HG02870 (cell line): ENCODE measurements at regions not wholly inside any gene's neighbourhood (a gene's known extent, or its start where the extent isn't known, plus 50 kb on each side); places are given as distances from the start of the nearest gene placed in this dataset.
"Not testable (repeated sequence)": the region's sequence is repeated elsewhere in the genome, so short reads cannot be mapped to it uniquely, and the experiment has no call there.

Experiments used
- ATAC-seq: cut with Tn5 transposase; IDR thresholded peaks from one replicate; pipeline ENCODE4 v1.9.1; 2021; ENCODE audit warnings: mild to moderate bottlenecking, moderate library complexity; ENCODE audit not compliant: unreplicated experiment

GRCh38 chr5:123294544-123294943 is 128.7 kb downstream of the CEP120 start:
- ATAC-seq: peak; percentile 77

GRCh38 chr5:123289210-123289609 is 134.0 kb downstream of the CEP120 start:
- no peak for ATAC-seq

- no peak for ATAC-seq
Measured at GRCh38 chr5:123287881-123288280, 135.3 kb downstream of the CEP120 start.

DNA sequence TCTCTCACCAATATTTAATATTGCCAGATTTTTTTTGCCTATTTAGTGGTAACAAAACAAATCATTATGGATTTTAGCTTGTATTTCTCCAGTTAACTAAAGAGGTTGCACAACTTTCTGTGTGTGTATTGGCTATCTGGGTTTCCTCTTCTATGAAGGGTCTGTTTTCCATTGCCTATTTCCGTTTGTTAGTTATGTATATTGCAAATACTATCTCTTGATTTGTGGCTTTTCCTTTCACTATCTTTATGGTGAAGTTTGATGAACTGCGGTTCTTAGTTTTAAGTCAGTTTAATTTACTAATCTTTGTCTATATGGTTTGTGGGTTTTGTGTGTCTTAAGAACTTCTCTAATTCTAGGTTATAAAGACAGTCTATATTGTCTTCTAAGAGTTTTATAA is 136.3 kb downstream of the CEP120 start:
- no peak for ATAC-seq

GRCh38 chr5:123285122-123286023 is 137.8 kb downstream of the CEP120 start:
- ATAC-seq: no peak

GRCh38 chr5:123283499-123283898 is 139.7 kb downstream of the CEP120 start:
- ATAC-seq: no peak

DNA sequence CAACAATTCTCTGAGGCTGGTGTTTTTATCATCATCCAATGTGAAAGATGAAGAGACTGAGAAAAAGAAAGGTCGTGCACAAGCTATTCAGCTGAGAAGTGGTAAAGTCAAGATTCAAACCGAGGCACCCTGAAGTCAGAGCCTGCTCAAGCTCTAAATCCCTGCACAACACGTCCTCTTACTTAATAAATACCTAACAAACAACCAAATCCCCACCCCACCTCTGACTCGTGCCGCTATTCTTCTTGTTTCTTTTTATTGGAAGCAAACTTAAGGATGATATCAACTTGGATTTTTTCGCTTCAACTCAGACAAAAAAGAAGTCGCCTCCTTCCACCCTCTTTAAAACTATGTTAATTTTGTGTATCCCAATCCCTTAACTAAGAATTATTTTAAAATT is 140.2 kb downstream of the CEP120 start:
- ATAC-seq: no peak

GRCh38 chr5:123282444-123282843 is 140.8 kb downstream of the CEP120 start:
- no peak for ATAC-seq

DNA sequence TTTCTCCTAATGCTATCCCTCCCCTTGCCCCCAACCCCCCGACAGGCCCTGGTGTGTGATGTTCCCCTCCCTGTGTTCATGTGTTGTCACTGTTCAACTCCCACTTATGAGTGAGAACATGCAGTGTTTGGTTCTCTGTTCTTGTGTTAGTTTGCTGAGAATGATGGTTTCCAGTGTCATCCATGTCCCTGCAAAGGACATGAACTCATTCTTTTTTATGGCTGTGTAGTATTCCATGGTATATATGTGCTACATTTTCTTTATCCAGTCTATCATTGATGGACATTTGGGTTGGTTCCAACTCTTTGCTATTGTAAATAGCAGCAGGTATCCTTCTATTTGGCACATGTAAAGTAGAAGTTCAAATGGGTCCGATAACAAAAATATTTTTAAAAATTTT is 142.3 kb downstream of the CEP120 start:
- ATAC-seq: not testable (repeated sequence)

DNA sequence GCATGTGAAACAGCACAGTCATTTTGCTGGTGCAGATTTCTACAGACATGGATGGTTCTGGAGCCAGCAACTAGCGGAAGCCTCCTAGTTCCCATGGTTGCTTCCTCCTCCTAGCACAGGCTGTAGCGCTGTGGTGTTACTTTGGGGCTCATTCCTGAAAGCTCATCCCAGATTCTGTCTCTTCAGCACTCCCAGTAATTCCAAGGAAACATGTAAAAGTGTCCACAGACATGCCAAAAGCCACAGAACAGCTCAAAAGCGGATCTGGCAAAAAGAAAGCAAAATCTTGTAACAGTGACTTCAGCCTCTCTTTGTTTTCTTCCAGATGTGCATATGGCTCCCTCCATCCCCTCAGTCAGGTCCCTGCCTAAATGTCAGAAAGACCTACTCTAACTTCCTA is 144.1 kb downstream of the CEP120 start:
- ATAC-seq: no peak

- ATAC-seq: no peak
Measured at GRCh38 chr5:123278284-123278683, 144.9 kb downstream of the CEP120 start.

DNA sequence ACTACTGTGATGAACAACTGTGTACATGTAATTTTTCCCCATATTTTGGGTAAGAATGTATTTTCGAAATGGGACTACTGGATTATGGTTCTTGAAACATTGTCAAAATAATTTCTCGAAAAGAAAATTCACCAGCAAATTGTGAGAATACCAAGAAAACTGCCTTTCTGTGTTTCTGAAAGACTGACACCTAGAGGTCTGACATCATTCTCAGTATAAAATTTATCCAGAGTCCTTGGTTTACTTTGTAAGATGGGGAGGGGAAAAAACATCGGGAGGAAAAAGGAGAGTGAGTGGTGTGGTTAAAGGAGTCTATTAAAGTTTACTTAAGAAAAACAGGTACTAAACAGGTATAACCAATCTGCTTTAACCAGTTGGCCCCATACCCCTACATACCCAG is 149.2 kb downstream of the CEP120 start:
- no peak for ATAC-seq

DNA sequence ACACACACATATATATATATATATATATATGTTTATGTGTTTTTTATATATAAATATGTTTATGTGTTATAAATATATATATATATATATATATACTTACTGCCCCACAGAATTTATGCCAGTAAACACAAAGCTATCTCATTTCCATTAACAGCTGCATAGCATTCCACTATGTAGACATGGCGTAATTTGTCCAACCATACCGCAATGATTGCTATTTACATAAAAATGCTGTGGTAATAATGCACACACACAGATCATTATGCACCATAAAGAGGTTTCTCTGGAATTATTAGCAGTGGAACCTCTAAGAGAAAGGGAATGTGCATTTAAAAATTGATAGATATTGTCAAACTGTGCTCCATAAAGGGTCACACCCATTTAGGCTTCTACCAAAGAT is 150.1 kb downstream of the CEP120 start:
- ATAC-seq: no peak

- no peak for ATAC-seq
Measured at GRCh38 chr5:123269851-123270250, 153.4 kb downstream of the CEP120 start.

- no peak for ATAC-seq
Measured at GRCh38 chr5:123269436-123269835, 153.8 kb downstream of the CEP120 start.

GRCh38 chr5:123266365-123266764 is 156.8 kb downstream of the CEP120 start:
- ATAC-seq: no peak

DNA sequence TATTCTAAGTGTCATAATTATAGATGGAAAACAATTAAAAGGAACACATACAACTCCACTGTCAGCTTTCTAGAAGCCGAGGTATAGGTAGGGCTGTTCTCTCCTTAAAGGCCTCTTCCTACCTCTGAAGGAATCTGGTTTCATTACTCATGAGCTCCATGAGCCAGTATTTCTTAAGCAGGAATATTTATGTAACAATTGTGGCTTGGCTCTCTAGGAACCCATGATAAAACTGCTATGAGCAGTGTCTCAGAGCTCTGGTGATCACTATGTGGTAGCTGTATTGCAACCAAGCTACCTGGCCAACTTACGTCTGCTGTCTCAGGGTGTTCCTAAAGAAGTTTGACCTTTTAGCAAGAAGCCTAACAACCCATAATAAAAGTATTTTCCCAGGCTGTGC is 157.7 kb downstream of the CEP120 start:
- ATAC-seq: no peak

DNA sequence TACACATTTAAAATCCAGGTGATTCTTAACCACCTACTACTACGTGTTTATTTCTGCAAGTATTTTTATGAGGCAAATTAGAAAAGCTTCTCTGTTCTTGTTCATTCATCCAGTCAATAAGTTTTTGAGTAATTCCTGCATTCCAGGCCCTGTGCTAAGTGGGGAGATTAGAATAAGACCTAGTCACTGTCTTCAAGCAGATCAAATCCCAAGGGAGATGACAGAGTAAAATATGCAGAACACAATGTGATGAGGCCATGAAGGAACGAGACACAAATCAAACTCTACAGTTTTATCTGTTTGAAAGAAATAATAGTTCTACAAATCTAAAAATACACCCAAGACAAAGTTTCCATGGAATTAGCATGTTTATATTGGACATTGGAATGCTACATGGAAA is 158.8 kb downstream of the CEP120 start:
- no peak for ATAC-seq

DNA sequence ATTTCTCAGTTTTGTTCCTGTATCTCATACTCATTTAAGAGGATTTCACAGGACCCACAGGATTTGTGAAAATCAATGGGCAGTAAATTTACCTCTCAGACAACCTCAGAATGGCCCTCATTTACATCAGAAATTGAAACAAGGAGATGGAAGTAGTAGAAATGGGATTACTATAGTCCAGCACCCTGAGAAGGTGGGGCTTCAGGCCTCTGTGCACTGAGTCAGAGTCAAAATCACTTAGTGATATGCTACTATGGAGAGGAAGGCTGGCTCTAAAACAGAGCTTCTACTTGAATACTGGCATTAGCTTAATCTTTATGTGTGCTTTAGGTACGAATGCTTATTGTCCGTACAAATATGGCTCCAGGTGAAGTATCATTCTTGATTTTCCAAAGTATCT is 159.3 kb downstream of the CEP120 start:
- ATAC-seq: no peak

DNA sequence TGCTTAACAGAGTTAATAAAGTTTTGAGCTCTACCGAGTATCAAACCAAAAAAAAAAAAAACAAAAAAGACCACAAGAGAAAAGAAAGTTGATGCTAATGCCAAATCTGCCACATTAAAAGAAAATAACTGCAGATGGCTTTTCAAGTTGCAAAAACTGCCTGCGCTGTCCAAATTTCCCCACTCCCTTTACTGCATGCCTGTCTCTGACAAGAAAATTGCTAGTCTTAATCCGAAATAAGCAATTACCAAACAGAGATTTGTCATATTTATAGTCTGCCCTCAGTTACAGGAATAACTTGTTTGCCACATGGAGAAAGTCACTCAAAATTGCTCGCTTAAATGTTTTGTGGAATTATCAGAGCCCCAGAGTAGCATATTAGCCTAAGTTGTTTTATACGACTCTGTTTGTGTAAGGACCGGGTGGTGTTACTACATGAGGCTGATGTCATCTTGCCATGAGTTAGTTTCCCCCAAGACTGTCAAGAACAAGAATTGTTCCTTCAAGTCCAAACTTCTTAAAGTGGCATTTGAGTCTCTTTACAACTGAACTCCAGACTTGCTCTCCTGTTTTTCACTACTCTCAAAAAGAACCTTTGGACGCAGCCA is 160.9 kb downstream of the CEP120 start:
- ATAC-seq: no peak

DNA sequence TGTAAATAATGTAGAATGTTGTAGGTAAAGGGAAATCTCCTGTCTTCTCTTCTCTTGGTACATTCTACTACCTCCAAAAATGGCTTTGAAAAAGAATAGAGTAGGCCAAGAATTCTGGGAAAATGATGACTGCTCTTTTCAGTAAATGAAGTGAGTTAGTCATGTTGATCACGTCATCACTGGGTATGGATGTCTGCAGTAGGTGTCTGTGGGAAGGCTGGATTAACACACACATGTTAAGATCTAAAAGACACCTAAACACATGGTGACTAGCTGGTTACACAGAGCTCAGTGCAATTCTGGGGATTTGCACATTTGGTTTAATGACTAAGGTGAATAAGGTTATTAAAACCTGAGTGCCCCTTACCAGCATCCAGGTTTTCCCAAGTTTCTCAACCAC is 161.5 kb downstream of the CEP120 start:
- ATAC-seq: no peak

- ATAC-seq: no peak
Measured at GRCh38 chr5:123249446-123249845, 160.4 kb downstream of the PRDM6 start.
